H1 (cell line): ENCODE measurements at regions not wholly inside any gene's neighbourhood (a gene's known extent, or its start where the extent isn't known, plus 50 kb on each side); places are given as distances from the start of the nearest gene placed in this dataset.

ENCODE experiments used
- CTCF ChIA-PET: fragments of 300-600 bp; sonication (Branson Sonifier 250); formaldehyde crosslinking; loops from one replicate; lab custom pipeline; 2021; ENCODE audit not compliant: partially characterized antibody; lab: Charles Lee
- POLR2A ChIA-PET: fragments of 300-600 bp; sonication (Branson Sonifier 250); formaldehyde crosslinking; loops from one replicate; lab custom pipeline; 2021; ENCODE audit warnings: inconsistent platforms; ENCODE audit not compliant: partially characterized antibody; lab: Charles Lee
- DNase-seq, 2 experiments: peaks; one replicate each; pipeline versions ENCODE4 v3.0.0 to v3.0.0-alpha.2; 2010 to 2022; ENCODE audit warnings: low spot score in 2 of 2, low read depth in 1 of 2, mixed read lengths in 1 of 2
- FAIRE-seq: peaks from 2 replicates; lab custom pipeline; 2011; peaks lifted over from hg19 to GRCh38; lab: Jason Lieb, UNC
- H2AFZ ChIP-seq: 2 replicates; pipeline ENCODE4 v1.8.1; 2012; ENCODE audit warnings: low read length, inconsistent platforms
- H2AK5ac ChIP-seq: 2 replicates; pipeline ENCODE4 v1.6.1; 2013; ENCODE audit warnings: low read depth, low read length
- H2BK120ac ChIP-seq: replicated peaks from 2 replicates; pipeline ENCODE3; 2013; ENCODE audit warnings: low read depth, low read length, inconsistent platforms
- H2BK12ac ChIP-seq: 2 replicates; pipeline ENCODE4 v1.6.1; 2013; ENCODE audit warnings: low read depth, low read length
- H2BK15ac ChIP-seq: 2 replicates; pipeline ENCODE4 v1.6.1; 2013; ENCODE audit warnings: low read length
- H2BK20ac ChIP-seq: 2 replicates; pipeline ENCODE4 v1.6.1; 2013; ENCODE audit warnings: low read length
- H2BK5ac ChIP-seq: 2 replicates; pipeline ENCODE4 v1.6.1; 2013; ENCODE audit warnings: low read depth, low read length
- H3K14ac ChIP-seq: 2 replicates; pipeline ENCODE4 v1.6.1; 2013; ENCODE audit warnings: inconsistent platforms; ENCODE audit not compliant: insufficient read length
- H3K18ac ChIP-seq: 2 replicates; pipeline ENCODE4 v1.6.1; 2013; ENCODE audit warnings: low read length; ENCODE audit errors: extremely low read depth
- H3K23ac ChIP-seq: 2 replicates; pipeline ENCODE4 v1.6.1; 2013; ENCODE audit warnings: inconsistent platforms; ENCODE audit not compliant: insufficient read length
- H3K23me2 ChIP-seq: 2 replicates; pipeline ENCODE4 v1.6.1; 2013; ENCODE audit warnings: low read depth, low read length
- H3K27ac ChIP-seq: 2 replicates; pipeline ENCODE4 v1.6.1; 2011; ENCODE audit warnings: low read depth, low read length, inconsistent platforms
- H3K27me3 ChIP-seq, 4 experiments: replicated peaks in 1 of 4; 1 replicate in 1 of 4; 2 replicates in 3 of 4; pipeline versions ENCODE4 v1.6.1 to v1.8.1; 2011 to 2013; ENCODE audit warnings: low read length in 3 of 4, mild to moderate bottlenecking in 3 of 4, inconsistent platforms in 2 of 4, mixed read lengths in 2 of 4, moderate library complexity in 1 of 4; ENCODE audit not compliant: control insufficient read depth in 3 of 4, insufficient read depth in 3 of 4; ENCODE audit errors: extremely low read depth in 1 of 4
- H3K36me3 ChIP-seq, 4 experiments: 2 replicates each; pipeline versions ENCODE4 v1.6.1 to v1.8.1; 2011 to 2013; ENCODE audit warnings: mild to moderate bottlenecking in 4 of 4, low read length in 3 of 4, moderate library complexity in 2 of 4, control low read depth in 1 of 4, inconsistent platforms in 1 of 4; ENCODE audit not compliant: insufficient read depth in 4 of 4, control insufficient read depth in 2 of 4
- H3K4ac ChIP-seq: replicated peaks from 2 replicates; pipeline ENCODE3; 2013; ENCODE audit warnings: low read length, low read depth, mixed read lengths, inconsistent platforms; ENCODE audit not compliant: insufficient read length
- H3K4me1 ChIP-seq, 4 experiments: replicated peaks in 1 of 4; 1 replicate in 1 of 4; 2 replicates in 3 of 4; pipeline versions ENCODE4 v1.6.1 to v1.8.1; 2011 to 2013; ENCODE audit warnings: low read length in 3 of 4, inconsistent platforms in 2 of 4, mixed read lengths in 1 of 4; ENCODE audit not compliant: insufficient read depth in 4 of 4, control insufficient read depth in 3 of 4
- H3K4me2 ChIP-seq, 2 experiments: 2 replicates each; pipeline versions ENCODE4 v1.6.1 to v1.8.1; 2011 to 2013; ENCODE audit warnings: low read depth in 2 of 2, low read length in 2 of 2, control low read depth in 1 of 2, inconsistent platforms in 1 of 2, mild to moderate bottlenecking in 1 of 2; ENCODE audit not compliant: insufficient read depth in 1 of 2
- H3K4me3 ChIP-seq, 4 experiments: fragments of 200-600, 300-600 bp in 1 of 4; sonication (generic), shearing (Covaris generic), sonication (Bioruptor Twin) in 1 of 4; 2 replicates each; pipeline versions ENCODE4 v1.5.1 to v1.8.1; 2011 to 2016; ENCODE audit warnings: low read length in 4 of 4, low read depth in 3 of 4, control low read depth in 2 of 4, inconsistent platforms in 2 of 4, mild to moderate bottlenecking in 2 of 4, mixed read lengths in 1 of 4, moderate library complexity in 1 of 4; ENCODE audit not compliant: insufficient read depth in 2 of 4; ENCODE audit errors: extremely low read depth in 1 of 4
- H3K56ac ChIP-seq: replicated peaks from 2 replicates; pipeline ENCODE3; 2013; ENCODE audit warnings: low read depth, mild to moderate bottlenecking, mixed read lengths, low read length, inconsistent platforms; ENCODE audit not compliant: insufficient read length
- H3K79me1 ChIP-seq: 2 replicates; pipeline ENCODE4 v1.6.1; 2013; ENCODE audit warnings: low read depth, low read length, control low read depth
- H3K79me2 ChIP-seq, 2 experiments: 2 replicates each; pipeline versions ENCODE4 v1.6.1 to v1.8.1; 2012 to 2013; ENCODE audit warnings: low read length in 2 of 2, mild to moderate bottlenecking in 2 of 2, inconsistent platforms in 1 of 2; ENCODE audit not compliant: insufficient read depth in 2 of 2, control insufficient read depth in 1 of 2
- H3K9ac ChIP-seq, 4 experiments: replicated peaks in 1 of 4; 1 replicate in 1 of 4; 2 replicates in 3 of 4; pipeline versions ENCODE4 v1.6.1 to v1.8.1; 2011 to 2013; ENCODE audit warnings: low read depth in 3 of 4, low read length in 3 of 4, control low read depth in 2 of 4, mild to moderate bottlenecking in 2 of 4, moderate library complexity in 2 of 4, inconsistent platforms in 1 of 4; ENCODE audit errors: extremely low read depth in 1 of 4
- H3K9me3 ChIP-seq, 2 experiments: 2 replicates each; pipeline versions ENCODE4 v1.6.1 to v1.8.1; 2012 to 2013; ENCODE audit warnings: mild to moderate bottlenecking in 2 of 2, moderate library complexity in 2 of 2, control low read depth in 1 of 2, inconsistent platforms in 1 of 2, low read depth in 1 of 2, low read length in 1 of 2, mixed read lengths in 1 of 2; ENCODE audit not compliant: insufficient read depth in 2 of 2
- H4K20me1 ChIP-seq, 2 experiments: replicated peaks in 1 of 2; 2 replicates each; pipeline versions ENCODE3 to v1.8.1; 2011 to 2013; ENCODE audit warnings: inconsistent platforms in 2 of 2, low read length in 2 of 2, mild to moderate bottlenecking in 1 of 2; ENCODE audit not compliant: insufficient read depth in 2 of 2, control insufficient read depth in 1 of 2
- H4K5ac ChIP-seq: 2 replicates; pipeline ENCODE4 v1.6.1; 2013; ENCODE audit warnings: low read length, low read depth, mixed read lengths, inconsistent platforms; ENCODE audit not compliant: insufficient read length
- H4K8ac ChIP-seq: 2 replicates; pipeline ENCODE4 v1.8.0; 2013; ENCODE audit warnings: mild to moderate bottlenecking, moderate library complexity, low read length, inconsistent platforms; ENCODE audit not compliant: insufficient read depth; ENCODE audit errors: extremely low read depth
- H4K91ac ChIP-seq: replicated peaks from 2 replicates; pipeline ENCODE3; 2013; ENCODE audit warnings: low read length, mixed read lengths, inconsistent platforms; ENCODE audit not compliant: insufficient read length
- CTBP2 ChIP-seq: IDR thresholded peaks from 2 replicates; pipeline ENCODE4 v1.7.0; 2011; ENCODE audit warnings: borderline replicate concordance, mild to moderate bottlenecking, moderate library complexity, mixed read lengths, low read length; ENCODE audit not compliant: insufficient read depth, insufficient read length
- FOSL1 ChIP-seq: IDR thresholded peaks from 2 replicates; pipeline ENCODE4 v1.6.1; 2011; ENCODE audit warnings: mild to moderate bottlenecking, low read depth, low read length, moderate library complexity; ENCODE audit not compliant: insufficient read depth
- POLR2A ChIP-seq, 2 experiments: IDR thresholded peaks; 1 replicate in 1 of 2; 2 replicates in 1 of 2; pipeline ENCODE4 v1.6.1; 2011; ENCODE audit warnings: low read depth in 2 of 2, low read length in 2 of 2, mild to moderate bottlenecking in 2 of 2; ENCODE audit errors: control extremely low read depth in 1 of 2
- SAP30 ChIP-seq: fragments of 300-600 bp; sonication (generic); IDR thresholded peaks from 2 replicates; pipeline ENCODE4 v1.7.1; 2012; ENCODE audit warnings: low read length, moderate library complexity, mild to moderate bottlenecking, inconsistent platforms; ENCODE audit not compliant: insufficient read depth, insufficient replicate concordance
- SIRT6 ChIP-seq: IDR thresholded peaks from one replicate; pipeline ENCODE4 v1.7.1; 2012; ENCODE audit warnings: low read length, inconsistent platforms
- SIX5 ChIP-seq: IDR thresholded peaks from 2 replicates; pipeline ENCODE4 v1.6.1; 2011; ENCODE audit warnings: mild to moderate bottlenecking, low read depth, low read length
- TAF1 ChIP-seq: IDR thresholded peaks from 2 replicates; pipeline ENCODE4 v1.6.1; 2011; ENCODE audit warnings: mild to moderate bottlenecking, low read depth, low read length
- TEAD4 ChIP-seq: IDR thresholded peaks from 2 replicates; pipeline ENCODE4 v1.6.1; 2012; ENCODE audit warnings: low read depth, low read length, inconsistent platforms, mixed read lengths
- WGBS, 2 experiments: shearing (Covaris generic) in 1 of 2; methylation state at CpG; one replicate each; pipeline versions ENCODE4 v1.1.6 to v1.1.7; 2013 to 2015; ENCODE audit warnings: low lambda C conversion rate in 2 of 2, mixed read lengths in 2 of 2, inconsistent platforms in 1 of 2, low coverage in 1 of 2, missing lambda C conversion rate in 1 of 2; ENCODE audit not compliant: insufficient replicate concordance in 2 of 2, insufficient coverage in 1 of 2, insufficient read length in 1 of 2; ENCODE audit errors: extremely low coverage in 1 of 2, missing lambda C conversion rate in 1 of 2; 5-methylcytosine and 5-hydroxymethylcytosine counted together
- TF ChIP-seq, protein P1 (sequence below): IDR thresholded peaks from 2 replicates; pipeline ENCODE4 v1.6.1; 2011; ENCODE audit warnings: low read length, improper control_type of control experiment
- TF ChIP-seq, protein P2 (sequence below), 3 experiments: IDR thresholded peaks; 1 replicate in 2 of 3; 2 replicates in 1 of 3; pipeline versions ENCODE4 v1.5.1 to v1.6.1; 2011; ENCODE audit warnings: low read length in 3 of 3, mild to moderate bottlenecking in 3 of 3, inconsistent platforms in 2 of 3, low read depth in 1 of 3, moderate library complexity in 1 of 3; ENCODE audit not compliant: insufficient read depth in 1 of 3; ENCODE audit errors: control extremely low read depth in 1 of 3

DNA sequence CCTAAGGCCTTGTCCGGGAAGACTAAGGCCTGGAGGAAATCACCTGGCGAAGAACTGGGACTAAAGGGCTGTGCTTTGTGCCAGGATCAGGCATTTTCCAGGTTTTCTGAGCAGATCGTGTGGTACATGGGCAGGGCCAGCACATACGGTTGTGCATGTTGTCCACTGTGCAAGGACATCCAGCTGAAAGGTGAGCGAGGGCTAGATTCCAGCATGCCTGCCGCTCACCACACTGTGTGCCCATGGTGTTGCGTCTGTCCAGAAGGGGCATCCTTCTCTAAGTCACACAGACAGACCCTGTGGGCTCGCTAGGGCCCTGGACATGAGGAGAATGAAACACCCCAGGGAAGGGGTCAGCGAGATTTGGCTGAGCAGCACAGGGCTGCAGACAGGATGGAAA lies 80.3 kb upstream of the TAF1B start:
- no peak overlapping the region for H2AFZ ChIP-seq
- no peak overlapping the region for H3K27ac ChIP-seq
- DNase-seq (no peak), FAIRE-seq (no peak)
- H3K9ac ChIP-seq: no peak overlapping the region
- no peak overlapping the region for H2BK15ac ChIP-seq
- H4K20me1 ChIP-seq: no peaks in the 10 kb centered on the region
- CTCF ChIA-PET: interaction anchor here (7.1 kb wide), 1 partner anchor 7 kb away, joined by 103 read pairs; no protein-coding TSS in a partner anchor
- no peak overlapping the region for H4K91ac ChIP-seq
- no peak overlapping the region for H3K18ac ChIP-seq
- POLR2A ChIA-PET: no interaction called here
- H2AK5ac ChIP-seq: no peak overlapping the region
- no peak overlapping the region for H4K8ac ChIP-seq
- 85% methylated on average over 9 of the region's 9 CpGs; no CpG with 5 or more reads in 1 of the 2 experiments for WGBS, 2 experiments
- H3K9me3 ChIP-seq: no peaks in the 10 kb centered on the region
- H3K14ac ChIP-seq: no peak overlapping the region
- no peak overlapping the region for H3K56ac ChIP-seq
- peaks cover 0 to 6% (median 2%) of the 10 kb centered on the region in 4 experiments; a peak in 3 of 7 replicates for H3K27me3 ChIP-seq
- peaks cover 0 to 12% (median 7%) of the 10 kb centered on the region in 4 experiments; a peak in 6 of 7 replicates for H3K4me1 ChIP-seq
- no peak overlapping the region for H3K4me2 ChIP-seq
- H3K4ac ChIP-seq: no peak overlapping the region
- H3K36me3 ChIP-seq: no peaks in the 10 kb centered on the region
- H3K4me3 ChIP-seq: no peak overlapping the region
- H3K79me2 ChIP-seq: no peaks in the 10 kb centered on the region
- no peak overlapping the region for H4K5ac ChIP-seq
- no peak overlapping the region for H2BK5ac ChIP-seq
- H3K23me2 ChIP-seq: no peaks in the 10 kb centered on the region; the same call in 1 of the 2 replicates
- H2BK12ac ChIP-seq: no peak overlapping the region
- H3K23ac ChIP-seq: no peak overlapping the region
- TF ChIP-seq SIRT6 (no peak), SAP30 (no peak), POLR2A (IDR thresholded peaks at IDR 0.05; ENCODE audit: control extremely low read depth in 1 of 2, low read depth in 2 of 2, low read length in 2 of 2) (no peak), SIX5 (no peak), CTBP2 (no peak), TEAD4 (no peak), TAF1 (no peak), FOSL1 (no peak)
- TF ChIP-seq, protein P1, sequence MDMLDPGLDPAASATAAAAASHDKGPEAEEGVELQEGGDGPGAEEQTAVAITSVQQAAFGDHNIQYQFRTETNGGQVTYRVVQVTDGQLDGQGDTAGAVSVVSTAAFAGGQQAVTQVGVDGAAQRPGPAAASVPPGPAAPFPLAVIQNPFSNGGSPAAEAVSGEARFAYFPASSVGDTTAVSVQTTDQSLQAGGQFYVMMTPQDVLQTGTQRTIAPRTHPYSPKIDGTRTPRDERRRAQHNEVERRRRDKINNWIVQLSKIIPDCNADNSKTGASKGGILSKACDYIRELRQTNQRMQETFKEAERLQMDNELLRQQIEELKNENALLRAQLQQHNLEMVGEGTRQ: no peak
- TF ChIP-seq, protein P2, sequence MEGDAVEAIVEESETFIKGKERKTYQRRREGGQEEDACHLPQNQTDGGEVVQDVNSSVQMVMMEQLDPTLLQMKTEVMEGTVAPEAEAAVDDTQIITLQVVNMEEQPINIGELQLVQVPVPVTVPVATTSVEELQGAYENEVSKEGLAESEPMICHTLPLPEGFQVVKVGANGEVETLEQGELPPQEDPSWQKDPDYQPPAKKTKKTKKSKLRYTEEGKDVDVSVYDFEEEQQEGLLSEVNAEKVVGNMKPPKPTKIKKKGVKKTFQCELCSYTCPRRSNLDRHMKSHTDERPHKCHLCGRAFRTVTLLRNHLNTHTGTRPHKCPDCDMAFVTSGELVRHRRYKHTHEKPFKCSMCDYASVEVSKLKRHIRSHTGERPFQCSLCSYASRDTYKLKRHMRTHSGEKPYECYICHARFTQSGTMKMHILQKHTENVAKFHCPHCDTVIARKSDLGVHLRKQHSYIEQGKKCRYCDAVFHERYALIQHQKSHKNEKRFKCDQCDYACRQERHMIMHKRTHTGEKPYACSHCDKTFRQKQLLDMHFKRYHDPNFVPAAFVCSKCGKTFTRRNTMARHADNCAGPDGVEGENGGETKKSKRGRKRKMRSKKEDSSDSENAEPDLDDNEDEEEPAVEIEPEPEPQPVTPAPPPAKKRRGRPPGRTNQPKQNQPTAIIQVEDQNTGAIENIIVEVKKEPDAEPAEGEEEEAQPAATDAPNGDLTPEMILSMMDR (IDR thresholded peaks at IDR 0.05; ENCODE audit: control extremely low read depth in 1 of 3, insufficient read depth in 1 of 3, low read depth in 1 of 3, low read length in 3 of 3): no peak
- H2BK120ac ChIP-seq: no peak overlapping the region
- no peak overlapping the region for H2BK20ac ChIP-seq
- H3K79me1 ChIP-seq: no peaks in the 10 kb centered on the region
